Femur (tissue), 1 donor: ENCODE measurements at regions not wholly inside any gene's neighbourhood (a gene's known extent, or its start where the extent isn't known, plus 50 kb on each side); places are given as distances from the start of the nearest gene placed in this dataset.
"Not testable (repeated sequence)": the region's sequence is repeated elsewhere in the genome, so short reads cannot be mapped to it uniquely, and the experiment has no call there.

ENCODE experiments used
- DNase-seq: peaks from one replicate; pipeline ENCODE4 v3.0.0-alpha.2; 2017

DNA sequence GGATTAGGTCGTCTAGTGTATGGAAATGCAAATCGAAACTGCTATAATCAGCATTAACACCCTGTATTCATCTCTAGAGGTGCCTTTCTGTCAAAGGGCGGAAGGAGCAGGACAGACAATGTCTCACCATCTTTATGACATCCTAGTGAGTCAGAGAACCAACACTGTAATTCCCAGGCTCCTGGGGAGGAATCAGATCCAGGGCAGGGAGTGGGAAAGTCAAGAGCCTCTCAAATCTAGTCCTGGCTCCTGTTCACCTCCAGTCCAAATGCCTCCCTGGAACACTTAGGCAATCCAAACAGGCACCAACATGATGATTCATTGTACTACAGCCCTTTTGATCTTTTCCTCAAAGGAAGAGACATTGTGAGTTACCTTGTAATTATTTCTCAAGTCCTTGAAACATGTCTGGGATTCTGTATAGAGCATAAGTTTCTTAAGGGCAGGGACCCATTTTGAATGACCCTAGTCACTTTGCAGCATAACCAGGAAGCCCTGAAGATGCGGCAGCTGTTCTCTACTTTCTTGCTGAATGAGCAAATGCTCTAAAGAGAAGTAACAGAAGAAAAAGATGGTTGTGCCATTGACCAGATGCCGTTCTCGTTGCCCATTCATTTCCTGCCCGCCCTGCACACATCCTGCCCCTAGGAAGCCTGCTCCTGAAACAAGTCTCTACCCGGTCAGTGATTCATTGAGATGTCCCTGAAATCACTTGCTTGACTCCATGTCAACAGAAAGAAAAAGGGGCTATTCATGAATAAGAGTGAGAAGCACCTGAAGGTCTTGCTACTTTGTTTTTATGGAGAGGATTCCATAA lies 112.8 kb upstream of the JARID2 start:
- no peak for DNase-seq

DNA sequence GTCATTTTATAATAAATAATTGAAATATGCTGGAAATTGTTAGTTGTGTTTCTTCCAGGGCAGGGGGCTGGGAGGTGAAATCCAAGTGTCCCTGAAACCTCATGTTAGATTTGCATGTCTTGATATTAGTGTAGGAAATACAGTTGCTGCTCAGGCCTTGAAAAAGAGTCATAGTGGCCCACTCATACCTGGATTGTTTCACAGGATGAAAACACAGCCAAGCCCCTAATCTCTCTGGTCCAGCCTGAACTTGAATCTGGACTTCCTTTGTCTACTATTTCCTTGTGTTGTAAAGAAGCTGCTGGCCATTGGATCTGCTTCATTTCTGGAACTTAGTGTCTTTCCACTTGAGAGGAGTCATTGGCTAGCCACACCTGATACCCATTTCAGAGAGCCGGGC lies 108.8 kb upstream of the JARID2 start:
- no peak for DNase-seq

DNA sequence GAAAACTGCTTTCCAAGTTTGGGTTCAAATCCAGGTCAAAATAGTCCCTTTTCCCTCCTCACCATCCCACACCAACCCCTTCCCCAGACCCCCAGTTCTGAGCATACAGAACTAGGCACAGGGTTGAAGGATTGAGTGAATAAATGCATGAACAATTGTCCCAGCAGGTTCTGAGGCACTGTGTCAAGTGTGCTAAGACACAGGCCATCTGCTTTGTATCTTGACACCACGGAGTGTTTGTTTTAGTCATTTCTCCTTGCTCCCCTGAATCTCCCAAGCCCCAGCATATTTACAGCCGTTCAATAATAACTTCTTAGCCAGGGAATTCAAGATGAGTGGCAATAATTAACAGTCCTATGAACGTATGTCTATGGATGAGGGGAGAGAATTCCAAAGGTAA lies 102.8 kb upstream of the JARID2 start:
- no peak for DNase-seq

DNA sequence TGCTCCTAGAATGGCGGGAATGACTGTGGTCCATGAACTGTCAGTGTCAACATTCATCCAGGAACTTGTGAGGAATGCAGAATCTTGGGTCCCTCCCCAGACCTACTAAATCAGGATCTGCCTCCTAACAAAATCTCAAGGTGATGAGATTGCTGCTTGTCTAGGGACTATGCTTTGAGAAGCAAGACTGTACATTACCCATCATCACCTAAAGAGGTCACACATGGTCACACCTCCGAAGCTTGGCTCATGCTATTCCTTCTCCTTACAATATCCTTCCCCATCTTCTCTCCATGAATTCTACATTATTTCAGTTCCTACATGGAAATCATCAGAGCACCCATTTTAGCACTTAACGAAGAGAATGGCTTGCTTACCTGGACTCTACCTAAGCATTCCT lies 102.3 kb upstream of the JARID2 start:
- DNase-seq, result no peak

DNA sequence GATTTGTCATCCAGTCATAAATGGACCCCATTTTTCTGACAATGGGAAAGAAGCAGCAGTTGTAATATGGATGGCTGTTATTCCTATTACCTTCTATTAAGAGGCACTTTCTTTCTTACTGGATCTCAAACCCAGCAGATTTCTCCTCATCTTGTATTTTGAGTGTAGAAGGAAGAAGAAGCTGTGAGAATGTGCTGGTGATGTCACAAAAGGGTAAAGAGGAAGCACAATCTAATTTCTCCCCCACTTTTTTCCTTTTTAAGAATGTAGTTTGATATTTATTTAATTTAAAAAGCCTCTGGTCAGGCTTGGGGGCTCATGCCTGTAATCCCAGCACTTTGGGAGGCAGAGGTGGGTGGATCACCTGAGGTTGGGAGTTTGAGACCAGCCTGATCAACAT lies 100.0 kb upstream of the JARID2 start:
- no peak for DNase-seq

DNA sequence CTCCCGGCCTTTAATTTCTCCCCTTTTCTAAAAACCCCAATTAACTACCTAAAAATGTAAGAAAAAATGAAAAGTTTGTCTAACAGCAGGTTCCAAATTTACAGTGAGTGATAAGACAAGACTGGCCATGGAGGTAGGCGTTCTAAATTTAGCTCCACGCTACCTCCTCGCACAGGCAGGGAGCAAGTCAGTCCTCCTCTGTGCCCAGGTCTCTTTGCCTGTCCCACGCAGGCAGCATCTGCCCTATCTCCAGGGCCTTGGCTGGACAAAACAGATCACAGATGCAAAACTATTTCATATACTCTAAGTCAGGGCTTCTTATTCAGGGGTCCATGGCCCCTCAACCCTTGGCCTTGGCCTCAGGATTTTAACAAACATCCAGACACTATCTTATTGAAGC lies 98.0 kb upstream of the JARID2 start:
- DNase-seq, result no peak

DNA sequence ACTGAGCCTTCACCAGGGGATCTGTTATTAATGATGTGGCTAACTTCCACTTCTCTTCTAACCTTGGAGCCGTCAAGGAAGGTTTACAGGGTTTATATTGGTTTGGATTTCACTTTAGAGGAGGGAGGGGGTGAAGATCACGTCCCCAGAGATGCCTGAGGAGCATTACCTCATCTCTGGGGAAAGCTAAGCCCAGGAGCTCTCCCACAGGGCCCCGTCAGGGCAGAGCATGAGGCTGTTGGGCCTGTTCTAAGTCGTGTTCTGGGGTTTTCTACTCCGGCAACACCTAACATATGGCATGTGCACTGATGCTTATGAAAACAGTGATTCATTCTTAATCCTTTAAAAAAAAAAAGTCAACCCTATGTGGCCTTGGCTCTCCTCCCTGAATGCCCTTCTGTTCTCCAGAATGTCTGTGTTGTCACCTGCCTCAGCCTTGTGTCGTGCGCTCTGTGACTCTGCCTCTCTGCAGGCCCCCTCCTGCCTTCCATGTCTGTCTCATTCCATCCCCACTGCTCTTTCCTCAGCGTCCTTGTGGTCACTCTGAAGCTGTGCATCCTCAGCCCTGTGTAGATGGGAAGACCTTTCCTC lies 97.4 kb upstream of the JARID2 start:
- no peak for DNase-seq

DNA sequence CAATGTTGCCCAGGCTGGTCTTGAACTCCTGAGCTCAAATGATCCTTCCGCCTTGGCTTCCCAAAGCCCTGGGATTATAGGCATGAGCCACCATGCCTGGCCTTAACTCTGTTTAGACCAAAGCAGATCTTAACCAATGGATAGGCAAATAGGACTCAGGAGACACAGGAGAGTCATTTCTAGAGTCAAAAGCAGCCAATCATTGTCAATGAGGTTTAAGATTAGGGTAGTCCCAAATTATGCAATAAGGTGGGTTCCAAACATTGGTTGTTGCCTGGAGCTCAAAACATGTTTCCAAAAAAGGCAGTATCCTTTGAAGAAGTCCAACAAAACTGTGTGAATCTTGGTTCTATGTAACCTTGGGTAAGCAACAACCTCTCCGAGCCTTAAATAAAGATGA lies 95.7 kb upstream of the JARID2 start:
- no peak for DNase-seq

DNA sequence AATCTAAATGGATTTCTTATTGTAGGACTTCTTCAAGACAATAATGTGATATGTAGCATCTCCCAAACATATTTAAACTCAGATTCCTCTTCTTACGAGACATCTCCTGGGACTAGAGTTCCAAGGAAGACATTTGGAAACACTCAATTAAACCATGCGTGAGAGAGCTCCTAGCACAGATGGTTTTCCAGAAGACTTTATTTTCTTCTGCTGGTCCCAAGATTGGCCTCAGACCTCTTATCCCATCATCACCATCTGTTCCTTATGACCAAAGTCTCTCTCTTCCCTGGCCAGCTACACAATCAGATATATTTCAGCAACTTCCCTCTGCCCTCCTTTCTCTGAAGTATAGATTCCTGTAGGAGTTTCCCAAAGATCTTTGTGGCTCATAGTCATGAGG lies 93.2 kb upstream of the JARID2 start:
- DNase-seq, result no peak

DNA sequence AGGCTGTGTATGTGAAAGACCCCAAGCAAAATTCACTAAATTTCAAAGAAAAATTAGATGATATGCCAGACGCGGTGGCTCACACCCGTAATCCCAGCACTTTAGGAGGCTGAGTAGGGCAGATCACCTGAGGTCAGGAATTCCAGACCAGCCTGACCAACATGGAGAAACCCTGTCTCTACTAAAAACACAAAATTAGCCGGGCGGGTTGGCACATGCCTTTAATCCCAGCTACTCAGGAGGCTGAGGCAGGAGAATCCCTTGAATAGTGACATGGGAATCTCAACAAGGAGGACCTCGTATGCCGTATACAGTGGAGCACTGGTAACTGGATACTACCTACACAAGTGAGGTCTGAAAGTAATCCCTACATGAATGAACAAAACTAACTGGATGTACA lies 92.7 kb upstream of the JARID2 start:
- no peak for DNase-seq

DNA sequence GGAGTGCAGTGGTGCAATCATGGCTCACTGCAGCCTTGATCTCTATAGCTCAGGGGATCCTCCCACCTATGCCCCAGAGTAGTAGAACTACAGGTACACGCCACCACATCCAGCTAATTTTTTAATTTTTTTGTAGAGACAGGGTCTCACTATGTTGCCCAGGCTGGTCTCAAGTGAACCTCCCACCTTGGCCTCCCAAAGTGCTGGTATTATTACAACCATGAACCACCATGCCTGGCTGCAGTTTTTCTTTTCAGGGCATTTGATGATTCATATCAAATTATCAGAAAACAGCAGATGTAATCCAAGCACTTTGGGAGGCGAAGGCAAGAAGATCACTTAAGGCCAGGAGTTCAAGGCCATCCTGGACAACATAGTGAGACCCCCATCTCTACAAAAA lies 88.4 kb upstream of the JARID2 start:
- DNase-seq, result no peak

DNA sequence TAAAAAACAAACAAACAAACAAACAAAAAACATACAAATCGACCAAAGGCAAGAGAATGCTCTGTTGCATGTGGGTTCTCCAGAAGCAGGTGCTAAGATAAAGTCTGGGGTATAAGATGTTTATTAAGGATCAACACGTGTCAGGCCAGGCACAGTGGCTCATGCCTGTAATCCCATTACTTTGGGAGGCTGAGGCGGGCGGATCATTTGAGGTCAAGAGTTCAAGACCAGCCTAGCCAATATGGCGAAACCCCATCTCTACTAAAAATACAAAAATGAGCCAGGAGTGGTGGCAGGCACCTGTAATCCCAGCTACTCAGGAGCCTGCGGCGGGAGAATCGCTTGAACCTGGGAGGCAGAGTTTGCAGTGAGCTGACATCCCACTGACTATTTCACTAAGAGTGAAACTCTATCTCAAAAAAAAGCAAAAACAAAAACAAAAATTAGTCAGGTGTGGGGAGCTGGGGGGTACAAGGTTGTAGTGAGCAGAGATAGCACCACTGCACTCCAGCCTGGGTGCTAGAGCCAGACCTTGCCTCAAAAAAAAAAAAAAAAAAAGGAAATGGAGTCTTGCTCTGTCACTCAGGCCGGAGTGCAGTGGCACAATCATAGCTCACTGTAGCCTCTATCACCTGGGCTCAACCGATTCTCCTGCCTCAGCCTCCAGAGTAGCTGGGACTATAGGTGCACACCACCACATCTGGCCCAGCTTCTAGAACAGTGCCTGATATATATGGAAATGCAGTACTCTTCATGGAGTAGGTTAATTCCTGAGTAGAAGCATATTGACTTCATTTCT lies 86.8 kb upstream of the JARID2 start:
- no peak for DNase-seq

DNA sequence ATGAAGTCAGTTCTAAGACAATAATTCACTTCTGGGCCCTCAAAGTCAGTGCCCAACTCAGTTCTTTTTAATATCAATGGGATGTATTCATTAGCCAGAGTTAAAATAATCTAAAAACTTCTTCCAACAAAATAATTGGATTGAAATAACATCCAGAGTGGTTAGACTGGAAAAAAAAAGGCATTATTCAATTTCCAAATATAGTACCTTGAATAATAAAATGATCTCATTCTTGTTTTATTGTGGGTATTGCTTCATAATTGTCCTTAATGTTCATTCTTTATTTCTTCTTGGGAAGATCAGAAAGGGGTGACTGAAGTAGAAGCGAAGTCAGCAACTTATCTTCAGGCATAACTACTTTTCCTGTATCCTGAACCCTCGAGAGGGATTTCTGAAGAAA lies 85.1 kb upstream of the JARID2 start:
- DNase-seq, result no peak

DNA sequence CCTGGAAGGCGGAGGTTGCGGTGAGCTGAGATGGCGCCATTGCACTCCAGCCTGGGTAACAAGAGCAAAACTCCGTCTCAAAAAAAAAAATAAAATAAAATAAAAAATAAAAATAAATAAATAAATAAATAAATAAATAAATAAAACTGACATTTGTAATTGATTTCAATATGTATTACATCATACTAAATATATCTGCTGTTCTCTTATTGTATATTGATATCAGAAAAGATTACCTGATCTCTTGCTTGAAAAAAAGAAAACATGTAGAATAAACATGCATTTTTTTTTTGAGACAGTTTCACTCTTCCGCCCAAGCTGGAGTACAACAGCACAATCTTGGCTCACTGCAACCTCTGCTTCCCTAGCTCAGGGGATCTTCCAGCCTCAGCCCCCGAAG lies 81.0 kb upstream of the JARID2 start:
- not testable (repeated sequence) for DNase-seq

DNA sequence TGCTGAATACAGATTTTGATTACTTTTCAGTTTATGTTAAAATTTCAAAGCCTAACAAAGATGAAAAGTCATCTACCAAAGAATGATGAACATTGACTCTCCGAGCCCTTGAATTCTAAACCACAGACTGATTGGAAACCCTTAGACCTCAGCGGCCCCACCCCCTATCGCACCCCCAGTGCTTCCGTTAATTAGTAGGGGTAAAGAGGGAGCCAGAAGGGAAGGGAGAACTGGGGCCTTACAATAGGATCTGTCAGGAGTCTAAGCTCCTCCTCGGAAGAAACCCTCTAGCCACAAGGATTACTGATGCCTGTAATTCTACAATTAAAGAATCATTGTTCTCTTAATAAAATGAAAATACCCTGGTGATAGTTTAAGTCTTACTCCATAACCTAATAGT lies 79.7 kb upstream of the JARID2 start:
- no peak for DNase-seq

DNA sequence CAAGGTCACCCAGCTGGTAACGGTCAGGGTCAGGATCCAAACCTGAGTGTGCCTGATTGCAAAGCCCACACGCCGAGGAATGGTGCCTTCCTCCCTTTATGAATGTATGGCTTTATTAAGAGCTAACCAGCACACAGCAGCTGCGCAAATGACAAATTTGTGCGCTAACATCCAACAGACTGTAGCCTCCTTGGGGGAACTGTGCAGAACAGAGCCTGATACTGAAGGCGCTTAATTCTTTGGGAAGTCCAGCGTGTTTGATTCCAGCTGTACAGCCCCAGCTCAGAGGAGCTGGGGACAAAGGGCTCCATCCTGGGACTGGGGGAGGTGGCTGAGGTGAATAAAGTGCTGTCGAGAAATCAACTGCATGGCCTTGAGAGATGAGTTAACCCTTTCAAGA lies 75.7 kb upstream of the JARID2 start:
- DNase-seq, result no peak

DNA sequence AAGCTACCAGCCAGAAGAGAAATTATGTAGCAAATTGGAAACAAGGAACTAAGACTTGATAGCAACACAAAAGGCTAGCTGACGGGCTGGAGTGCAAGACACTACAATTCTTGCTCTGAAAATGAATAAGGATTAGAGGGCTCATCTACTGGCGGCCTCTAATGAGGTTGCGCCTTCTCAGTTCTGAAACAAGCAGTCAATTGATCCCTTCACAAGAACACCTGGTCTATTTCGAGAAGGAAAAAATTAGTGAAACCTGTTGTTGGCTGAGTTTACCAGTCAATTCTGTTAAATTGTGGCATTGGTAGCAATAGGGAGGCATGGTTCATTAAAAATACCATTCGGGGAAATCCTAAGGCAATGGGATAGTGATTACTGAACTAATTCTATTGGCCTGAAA lies 74.8 kb upstream of the JARID2 start:
- no peak for DNase-seq

DNA sequence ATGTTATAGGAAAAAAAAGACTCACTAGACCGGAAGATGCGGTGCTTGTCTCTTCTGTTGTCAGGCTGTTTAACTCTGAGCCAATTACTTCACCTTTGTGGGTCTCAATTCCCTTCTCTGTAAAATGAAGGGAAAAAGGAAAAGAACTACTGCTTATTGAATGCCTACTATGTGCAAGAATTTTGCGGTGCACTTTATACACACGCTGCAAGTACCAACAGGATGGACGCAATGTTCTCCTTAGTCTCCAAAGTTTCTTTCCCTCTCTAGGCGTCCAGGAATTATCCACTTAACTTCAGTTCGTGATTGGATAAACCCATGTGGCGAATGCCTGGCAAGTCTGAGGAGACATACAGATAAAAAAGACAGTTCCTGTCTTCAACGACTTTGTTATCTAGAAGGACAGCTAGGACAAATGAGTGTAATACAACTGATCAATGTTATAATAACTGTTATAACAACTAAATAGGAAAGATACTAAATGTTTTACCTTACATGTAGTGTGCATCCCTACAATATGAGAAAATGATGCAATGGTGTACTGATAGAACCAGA lies 69.0 kb upstream of the JARID2 start:
- no peak for DNase-seq

DNA sequence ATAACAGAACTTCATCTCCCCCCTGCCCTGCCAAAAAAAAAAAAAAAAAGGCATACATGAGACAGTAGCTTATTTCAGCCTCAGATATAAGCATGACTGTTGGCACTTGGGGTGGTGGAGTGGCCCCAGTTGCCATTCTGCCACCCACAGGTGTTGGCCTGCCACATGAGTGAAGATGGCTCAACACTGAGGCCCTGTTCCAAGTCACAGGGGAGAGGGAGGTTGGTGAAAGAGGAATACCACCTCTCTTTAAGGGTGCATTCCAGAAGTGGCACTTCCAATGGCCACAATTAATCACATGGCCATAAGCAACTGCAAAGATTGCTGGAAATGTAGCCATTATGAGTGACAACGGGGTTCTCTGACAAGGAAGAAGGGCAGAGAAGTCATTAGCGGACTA lies 61.9 kb upstream of the JARID2 start:
- DNase-seq, result no peak

DNA sequence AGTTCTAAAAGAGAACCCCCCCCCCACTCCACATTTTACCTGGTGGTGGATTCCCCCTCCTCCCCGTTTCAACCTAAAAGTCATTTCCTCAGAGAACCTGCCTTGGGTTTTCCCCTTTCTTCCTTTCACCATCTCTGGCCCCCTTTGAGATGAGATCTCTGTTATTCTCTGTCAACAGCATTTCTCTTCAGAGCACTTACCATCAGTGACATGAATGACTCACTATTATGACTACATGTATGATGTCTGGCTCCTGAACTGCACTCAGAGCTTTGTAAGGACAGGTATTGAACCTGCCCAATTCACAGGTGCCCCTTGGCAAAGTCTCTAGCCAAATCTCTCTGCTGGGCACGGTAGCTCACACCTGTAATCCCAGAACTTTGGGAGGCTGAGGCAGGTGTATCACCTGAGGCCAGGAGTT lies 61.4 kb upstream of the JARID2 start:
- DNase-seq, result no peak

DNA sequence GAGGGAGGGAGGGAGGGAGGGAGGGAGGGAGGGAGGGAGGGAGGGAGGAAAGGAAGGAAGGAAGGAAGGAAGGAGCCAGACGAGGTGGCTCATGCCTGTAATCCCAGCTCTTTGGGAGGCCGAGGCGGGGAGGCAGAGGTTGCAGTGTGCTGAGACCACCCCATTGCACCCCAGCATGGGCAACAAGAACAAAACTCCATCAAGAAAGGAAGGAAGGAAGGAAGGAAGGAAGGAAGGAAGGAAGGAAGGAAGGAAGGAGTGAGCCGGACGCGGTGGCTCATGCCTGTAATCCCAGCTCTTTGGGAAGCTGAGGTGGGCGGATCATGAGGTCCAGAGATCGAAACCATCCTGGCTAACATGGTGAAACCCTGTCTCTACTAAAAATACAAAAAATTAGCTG lies 60.8 kb upstream of the JARID2 start:
- not testable (repeated sequence) for DNase-seq

DNA sequence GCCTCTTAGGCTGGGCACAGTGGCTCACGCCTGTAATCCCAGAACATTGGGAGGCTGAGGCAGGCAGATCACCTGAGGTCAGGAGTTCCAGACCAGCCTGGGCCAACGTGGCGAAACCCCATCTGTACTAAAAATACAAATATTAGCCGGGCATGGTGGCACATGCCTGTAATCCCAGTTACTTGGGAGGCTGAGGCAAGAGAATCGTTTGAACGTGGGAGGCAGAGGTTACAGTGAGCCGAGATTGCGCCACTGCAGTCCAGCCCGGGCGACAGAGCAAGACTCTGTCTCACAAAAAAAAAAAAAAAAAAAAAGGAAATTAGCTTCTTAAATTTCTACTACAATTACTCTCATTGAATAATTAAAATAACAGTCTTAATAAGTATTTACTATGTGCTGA lies 52.4 kb upstream of the JARID2 start:
- not testable (repeated sequence) for DNase-seq

DNA sequence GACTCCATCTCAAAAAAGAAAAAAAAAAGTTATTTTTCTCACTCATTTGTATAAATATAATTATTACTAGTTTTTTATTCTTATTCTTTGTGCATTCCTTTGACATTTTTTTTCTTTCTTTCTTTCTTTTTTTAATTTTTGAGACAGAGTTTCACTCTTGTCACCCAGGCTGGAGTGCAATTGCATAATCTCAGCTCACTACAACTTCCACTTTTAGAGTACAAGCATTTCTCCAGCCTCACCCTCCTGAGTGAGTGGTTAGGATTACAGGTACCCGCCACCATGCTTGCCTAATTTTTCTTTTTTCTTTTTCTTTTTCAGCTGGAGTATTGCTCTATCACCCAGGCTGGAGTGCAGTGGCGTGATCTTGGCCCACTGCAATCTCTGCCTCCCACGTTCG lies 51.4 kb upstream of the JARID2 start:
- no peak for DNase-seq
